A549 (cell line): ENCODE measurements at regions not wholly inside any gene's neighbourhood (a gene's known extent, or its start where the extent isn't known, plus 50 kb on each side); places are given as distances from the start of the nearest gene placed in this dataset.
"Not testable (repeated sequence)": the region's sequence is repeated elsewhere in the genome, so short reads cannot be mapped to it uniquely, and the experiment has no call there.

ENCODE experiments used
- ATAC-seq, 2 experiments: fragments of 200-7000 bp in 1 of 2; fragments of >200 bp in 1 of 2; cut with Nextera tagmentation in 1 of 2; cut with Tn5 transposase in 1 of 2; 3 replicates each; pipeline versions ENCODE4 v1.8.0 to v1.9.1; 2018 to 2020; ENCODE audit warnings: mild to moderate bottlenecking in 1 of 2, moderate library complexity in 1 of 2
- CTCF ChIA-PET: fragments of 300-600 bp; sonication (Branson Sonifier 250); formaldehyde crosslinking; extraction: SDS; loops from one replicate; lab custom pipeline; 2021; ENCODE audit warnings: antibody characterized with exemption, inconsistent platforms; lab: Yijun Ruan, JAX
- POLR2A ChIA-PET: fragments of 350-600 bp; formaldehyde crosslinking; extraction: SDS; loops from one replicate; lab custom pipeline; 2021; ENCODE audit warnings: antibody characterized with exemption, inconsistent platforms; lab: Yijun Ruan, JAX
- DNase-seq, 2 experiments: peaks; one replicate each; pipeline versions ENCODE4 v3.0.0 to v3.0.0-alpha.2; 2011 to 2016; ENCODE audit warnings: low read depth in 1 of 2, low spot score in 1 of 2
- FAIRE-seq: peaks from 2 replicates; lab custom pipeline; 2011; peaks lifted over from hg19 to GRCh38; lab: Jason Lieb, UNC
- H3K27ac ChIP-seq, 2 experiments: fragments of >200 bp; sonication (Bioruptor Twin); formaldehyde crosslinking; 3 replicates each; pipeline ENCODE4 v1.5.1; 2016 to 2017
- H3K4me1 ChIP-seq: fragments of >200 bp; sonication (Bioruptor Twin); formaldehyde crosslinking; 3 replicates; pipeline ENCODE4 v1.6.1; 2016
- H3K4me2 ChIP-seq: fragments of >200 bp; sonication (Bioruptor Twin); formaldehyde crosslinking; 3 replicates; pipeline ENCODE4 v1.6.1; 2016
- H3K4me3 ChIP-seq: fragments of >200 bp; sonication (Bioruptor Twin); formaldehyde crosslinking; 3 replicates; pipeline ENCODE4 v1.5.1; 2016
- H3K9me3 ChIP-seq: fragments of >200 bp; sonication (Bioruptor Twin); formaldehyde crosslinking; 3 replicates; pipeline ENCODE4 v1.6.1; 2016
- CEBPB ChIP-seq, 2 experiments: fragments of >200 bp in 1 of 2; sonication (Bioruptor Twin) in 1 of 2; formaldehyde crosslinking in 1 of 2; IDR thresholded peaks; 2 replicates each; pipeline ENCODE4 v1.6.1; 2012 to 2016
- EHF ChIP-seq: fragments of 250-450 bp; sonication (Bioruptor Pico); IDR thresholded peaks from 2 replicates; pipeline ENCODE4 v1.5.0; 2020; ENCODE audit warnings: mild to moderate bottlenecking
- HOXA7 ChIP-seq: fragments of 250-450 bp; sonication (Bioruptor Pico); IDR thresholded peaks from 2 replicates; pipeline ENCODE4 v1.5.0; 2020; ENCODE audit warnings: mild to moderate bottlenecking, moderate library complexity
- KDM5A ChIP-seq: fragments of 200-600 bp; sonication (generic); IDR thresholded peaks from 2 replicates; pipeline ENCODE4 v1.6.1; 2016; ENCODE audit warnings: antibody characterized with exemption, mild to moderate bottlenecking
- MAFK ChIP-seq: fragments of 450-650 bp; IDR thresholded peaks from 2 replicates; pipeline ENCODE4 v1.6.1; 2014; ENCODE audit not compliant: partially characterized antibody
- NFE2L2 ChIP-seq: fragments of 150-350 bp; conservative IDR thresholded peaks from 2 replicates; pipeline ENCODE4 v1.6.1; 2014; ENCODE audit warnings: low read length
- NR3C1 ChIP-seq: fragments of >200 bp; sonication (Bioruptor Twin); formaldehyde crosslinking; IDR thresholded peaks from 3 replicates; pipeline ENCODE4 v1.6.1; 2017
- PHF8 ChIP-seq: fragments of 200-600 bp; sonication (generic); IDR thresholded peaks from 2 replicates; pipeline ENCODE4 v1.6.1; 2016; ENCODE audit warnings: low read depth, mild to moderate bottlenecking, antibody characterized with exemption, moderate library complexity, borderline replicate concordance
- RARB ChIP-seq: fragments of 250-450 bp; sonication (Bioruptor Pico); IDR thresholded peaks from 2 replicates; pipeline ENCODE4 v1.8.0; 2021; ENCODE audit warnings: mild to moderate bottlenecking, moderate library complexity
- RNF2 ChIP-seq: fragments of 200-600 bp; sonication (generic); IDR thresholded peaks from 2 replicates; pipeline ENCODE4 v1.6.1; 2016; ENCODE audit warnings: low read depth, mild to moderate bottlenecking, antibody characterized with exemption, moderate library complexity, borderline replicate concordance
- SMC3 ChIP-seq: fragments of >200 bp; sonication (Bioruptor Twin); formaldehyde crosslinking; IDR thresholded peaks from 3 replicates; pipeline ENCODE4 v1.6.1; 2018; ENCODE audit warnings: inconsistent platforms
- ZNF302 ChIP-seq: fragments of 250-450 bp; sonication (Bioruptor Pico); IDR thresholded peaks from 2 replicates; pipeline ENCODE4 v1.9.0; 2021; ENCODE audit warnings: inconsistent platforms, mild to moderate bottlenecking, moderate library complexity
- WGBS: methylation state at CpG from one replicate; pipeline ENCODE4 v1.1.6; 2017; ENCODE audit errors: missing lambda C conversion rate; 5-methylcytosine and 5-hydroxymethylcytosine counted together
- TF ChIP-seq, protein P1 (sequence below): fragments of 250-450 bp; sonication (Bioruptor Pico); IDR thresholded peaks from 2 replicates; pipeline ENCODE4 v1.5.0; 2020; ENCODE audit warnings: low read depth, mild to moderate bottlenecking, moderate library complexity
- TF ChIP-seq, protein P2 (sequence below): IDR thresholded peaks from 2 replicates; pipeline ENCODE4 v1.6.1; 2012; ENCODE audit warnings: low read depth, borderline replicate concordance
- TF ChIP-seq, protein P3 (sequence below): fragments of >200 bp; sonication (Bioruptor Twin); formaldehyde crosslinking; IDR thresholded peaks from 3 replicates; pipeline ENCODE4 v1.5.1; 2016
- TF ChIP-seq, protein P4 (sequence below): IDR thresholded peaks from 2 replicates; pipeline ENCODE4 v1.6.1; 2012
- TF ChIP-seq, protein P5 (sequence below): fragments of 250-450 bp; sonication (Bioruptor Pico); IDR thresholded peaks from 2 replicates; pipeline ENCODE4 v1.5.0; 2021; ENCODE audit warnings: mild to moderate bottlenecking, moderate library complexity, borderline replicate concordance

DNA sequence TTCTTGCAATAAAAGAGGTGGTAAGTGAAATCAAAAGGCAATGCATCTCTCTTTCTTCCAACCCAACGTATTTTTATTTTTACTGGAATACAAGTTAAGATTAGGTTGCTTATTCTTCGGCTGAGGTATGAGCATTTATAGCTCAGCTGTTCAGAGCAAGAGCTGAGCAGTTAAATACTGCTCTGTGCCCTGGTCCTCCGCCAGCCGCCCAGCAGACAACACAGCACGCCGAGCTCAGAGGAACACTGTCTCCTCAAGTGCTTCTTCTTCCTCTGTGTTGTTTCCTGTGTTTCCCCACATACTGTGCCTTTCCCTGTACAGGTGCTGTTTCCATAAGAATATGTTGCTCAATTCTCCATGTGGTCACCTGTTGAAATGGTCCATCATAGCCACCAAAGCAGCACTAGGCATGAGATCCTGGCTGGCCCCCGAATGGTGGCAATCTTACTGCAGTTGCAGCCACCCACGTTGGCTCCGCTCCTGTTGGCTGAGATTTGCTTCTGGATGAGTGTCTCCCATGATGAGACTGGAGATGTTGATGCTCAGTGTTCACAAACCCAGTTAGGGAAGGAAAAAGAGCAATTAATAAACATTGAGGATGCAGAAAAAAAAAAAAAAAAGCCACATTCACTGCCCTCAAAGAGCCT, 515.3 kb downstream of the GRIN2A start:
- H3K4me2 ChIP-seq, result no peak overlapping the region
- no peak overlapping the region for H3K27ac ChIP-seq
- DNase-seq (no peak), FAIRE-seq (no peak), ATAC-seq (no peak)
- H3K9me3 ChIP-seq, result no peaks in the 10 kb centered on the region
- WGBS, result 27% methylated on average over 9 of the region's 9 CpGs
- CTCF ChIA-PET, result interaction anchor here (1.4 kb wide), 1 partner anchor 19 kb away, joined by 4 read pairs; no protein-coding TSS in a partner anchor
- POLR2A ChIA-PET, result no interaction called here
- no peak overlapping the region for H3K4me3 ChIP-seq
- H3K4me1 ChIP-seq, result no peaks in the 10 kb centered on the region
- TF ChIP-seq MAFK, result no peak
- TF ChIP-seq, protein P1, sequence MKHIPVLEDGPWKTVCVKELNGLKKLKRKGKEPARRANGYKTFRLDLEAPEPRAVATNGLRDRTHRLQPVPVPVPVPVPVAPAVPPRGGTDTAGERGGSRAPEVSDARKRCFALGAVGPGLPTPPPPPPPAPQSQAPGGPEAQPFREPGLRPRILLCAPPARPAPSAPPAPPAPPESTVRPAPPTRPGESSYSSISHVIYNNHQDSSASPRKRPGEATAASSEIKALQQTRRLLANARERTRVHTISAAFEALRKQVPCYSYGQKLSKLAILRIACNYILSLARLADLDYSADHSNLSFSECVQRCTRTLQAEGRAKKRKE (CRISPR knock-in tag), result no peak
- TF ChIP-seq SMC3, result no peak
- TF ChIP-seq, protein P2, sequence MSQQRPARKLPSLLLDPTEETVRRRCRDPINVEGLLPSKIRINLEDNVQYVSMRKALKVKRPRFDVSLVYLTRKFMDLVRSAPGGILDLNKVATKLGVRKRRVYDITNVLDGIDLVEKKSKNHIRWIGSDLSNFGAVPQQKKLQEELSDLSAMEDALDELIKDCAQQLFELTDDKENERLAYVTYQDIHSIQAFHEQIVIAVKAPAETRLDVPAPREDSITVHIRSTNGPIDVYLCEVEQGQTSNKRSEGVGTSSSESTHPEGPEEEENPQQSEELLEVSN, result no peak
- TF ChIP-seq, all 56 proteins: peak for 0

DNA sequence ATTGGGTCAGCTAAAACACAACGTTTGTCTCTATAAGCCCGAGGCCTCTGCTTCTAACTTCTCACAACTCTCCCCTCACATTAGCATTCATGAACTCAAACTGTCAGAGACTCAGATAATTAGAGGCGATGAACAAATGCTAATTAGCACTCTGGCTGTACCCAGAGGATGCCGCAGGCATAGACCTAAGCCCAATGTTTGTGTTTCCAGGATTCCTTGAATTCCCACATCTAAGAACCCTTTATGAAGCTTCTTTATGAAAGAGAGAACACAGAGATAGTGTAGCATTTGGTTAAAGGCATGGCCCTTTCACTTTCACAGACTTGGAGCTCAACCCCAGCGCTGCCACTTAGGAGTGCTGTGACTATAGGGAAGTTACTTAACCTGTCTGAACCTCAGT, 512.2 kb downstream of the GRIN2A start:
- Histone ChIP-seq H3K27ac (no peak overlapping the region), H3K9me3 (no peaks in the 10 kb centered on the region), H3K4me1 (no peaks in the 10 kb centered on the region), H3K4me3 (no peak overlapping the region), H3K4me2 (no peak overlapping the region)
- no peak for DNase-seq
- ATAC-seq, result no peak
- CTCF ChIA-PET, result interaction anchor here (1.1 to 1.8 kb wide), 2 partner anchors 9 to 22 kb away, joined by 5 to 6 read pairs; no protein-coding TSS in a partner anchor
- TF ChIP-seq ZNF302 (no peak), PHF8 (no peak), NR3C1 (no peak), RNF2 (no peak), CEBPB (IDR thresholded peaks at IDR 0.05) (no peak), HOXA7 (no peak), MAFK (no peak)
- TF ChIP-seq, protein P3, sequence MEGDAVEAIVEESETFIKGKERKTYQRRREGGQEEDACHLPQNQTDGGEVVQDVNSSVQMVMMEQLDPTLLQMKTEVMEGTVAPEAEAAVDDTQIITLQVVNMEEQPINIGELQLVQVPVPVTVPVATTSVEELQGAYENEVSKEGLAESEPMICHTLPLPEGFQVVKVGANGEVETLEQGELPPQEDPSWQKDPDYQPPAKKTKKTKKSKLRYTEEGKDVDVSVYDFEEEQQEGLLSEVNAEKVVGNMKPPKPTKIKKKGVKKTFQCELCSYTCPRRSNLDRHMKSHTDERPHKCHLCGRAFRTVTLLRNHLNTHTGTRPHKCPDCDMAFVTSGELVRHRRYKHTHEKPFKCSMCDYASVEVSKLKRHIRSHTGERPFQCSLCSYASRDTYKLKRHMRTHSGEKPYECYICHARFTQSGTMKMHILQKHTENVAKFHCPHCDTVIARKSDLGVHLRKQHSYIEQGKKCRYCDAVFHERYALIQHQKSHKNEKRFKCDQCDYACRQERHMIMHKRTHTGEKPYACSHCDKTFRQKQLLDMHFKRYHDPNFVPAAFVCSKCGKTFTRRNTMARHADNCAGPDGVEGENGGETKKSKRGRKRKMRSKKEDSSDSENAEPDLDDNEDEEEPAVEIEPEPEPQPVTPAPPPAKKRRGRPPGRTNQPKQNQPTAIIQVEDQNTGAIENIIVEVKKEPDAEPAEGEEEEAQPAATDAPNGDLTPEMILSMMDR, result no peak
- 4% methylated on average over 5 of the region's 5 CpGs for WGBS
- POLR2A ChIA-PET, result no interaction called here
- FAIRE-seq, result no peak

DNA sequence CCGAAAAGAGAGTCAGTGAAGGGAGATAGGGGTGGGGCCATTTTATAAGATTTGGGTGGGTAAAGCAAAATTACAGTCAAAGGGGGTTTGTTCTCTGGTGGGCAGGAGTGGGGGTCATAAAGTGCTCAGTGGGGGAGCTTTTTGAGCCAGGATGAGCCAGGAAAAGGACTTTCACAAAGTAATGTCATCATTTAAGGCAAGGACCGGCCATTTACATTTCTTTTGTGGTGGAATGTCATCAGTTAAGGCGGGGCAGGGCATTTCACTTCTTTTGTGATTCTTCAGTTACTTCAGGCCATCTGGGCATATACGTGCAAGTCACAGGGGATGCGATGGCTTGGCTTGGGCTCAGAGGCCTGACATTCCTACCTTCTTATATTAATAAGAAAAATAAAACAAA, 511.6 kb downstream of the GRIN2A start:
- H3K4me1 ChIP-seq, CTCF ChIA-PET, ATAC-seq, H3K4me3 ChIP-seq, H3K9me3 ChIP-seq, DNase-seq, H3K27ac ChIP-seq, POLR2A ChIA-PET, FAIRE-seq, H3K4me2 ChIP-seq: not testable (repeated sequence)
- WGBS, result 10% methylated on average over 5 of the region's 5 CpGs

DNA sequence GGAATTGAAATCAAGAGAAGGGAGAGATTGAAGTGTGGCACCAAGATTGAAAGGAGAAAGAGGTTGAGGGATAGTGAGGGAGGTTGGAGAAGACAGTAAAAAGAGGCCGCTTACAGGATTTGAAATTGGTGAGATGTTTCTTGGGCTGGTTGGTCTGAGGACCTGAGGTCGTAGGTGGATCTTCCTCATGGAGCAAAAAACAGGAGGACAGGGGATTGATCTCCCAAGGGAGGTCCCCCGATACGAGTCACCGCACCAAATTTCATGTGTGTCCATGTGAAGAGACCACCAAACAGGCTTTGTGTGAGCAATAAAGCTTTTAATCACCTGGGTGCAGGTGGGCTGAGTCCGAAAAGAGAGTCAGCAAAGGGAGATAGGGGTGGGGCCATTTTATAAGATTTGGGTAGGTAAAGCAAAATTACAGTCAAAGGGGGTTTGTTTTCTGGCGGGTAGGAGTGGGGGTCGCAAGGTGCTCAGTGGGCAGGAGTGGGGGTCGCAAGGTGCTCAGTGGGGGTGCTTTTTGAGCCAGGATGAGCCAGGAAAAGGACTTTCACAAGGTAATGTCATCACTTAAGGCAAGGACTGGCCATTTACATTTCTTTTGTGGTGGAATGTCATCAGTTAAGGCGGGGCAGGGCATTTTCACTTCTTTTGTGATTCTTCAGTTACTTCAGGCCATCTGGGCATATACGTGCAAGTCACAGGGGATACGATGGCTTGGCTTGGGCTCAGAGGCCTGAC, 505.5 kb downstream of the GRIN2A start:
- H3K4me2 ChIP-seq, H3K4me1 ChIP-seq, DNase-seq, POLR2A ChIA-PET, FAIRE-seq, ATAC-seq, H3K4me3 ChIP-seq, CTCF ChIA-PET, H3K27ac ChIP-seq, H3K9me3 ChIP-seq: not testable (repeated sequence)
- WGBS, result 17% methylated on average over 12 of the region's 12 CpGs

DNA sequence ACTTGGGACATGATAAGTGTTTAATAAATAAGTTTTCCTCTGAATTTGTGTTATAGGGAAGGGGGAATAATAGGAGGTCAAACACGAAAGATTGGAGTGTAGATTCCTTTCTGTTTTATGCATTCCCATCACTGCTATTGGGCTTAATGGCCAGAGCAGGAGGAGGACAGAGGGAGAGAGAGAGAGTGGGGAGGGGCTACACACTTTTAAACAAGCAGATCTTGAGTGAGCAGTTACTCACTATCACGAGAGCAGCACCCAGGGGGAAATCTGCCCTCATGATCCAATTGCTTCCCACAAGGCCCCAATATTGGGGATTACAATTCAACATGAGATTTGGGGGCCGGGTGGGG, 505.0 kb downstream of the GRIN2A start:
- Histone ChIP-seq H3K4me2 (no peak overlapping the region), H3K9me3 (no peaks in the 10 kb centered on the region), H3K4me1 (no peaks in the 10 kb centered on the region), H3K27ac (no peak overlapping the region), H3K4me3 (no peak overlapping the region)
- DNase-seq, result no peak
- no peak for ATAC-seq
- TF ChIP-seq, protein P4, sequence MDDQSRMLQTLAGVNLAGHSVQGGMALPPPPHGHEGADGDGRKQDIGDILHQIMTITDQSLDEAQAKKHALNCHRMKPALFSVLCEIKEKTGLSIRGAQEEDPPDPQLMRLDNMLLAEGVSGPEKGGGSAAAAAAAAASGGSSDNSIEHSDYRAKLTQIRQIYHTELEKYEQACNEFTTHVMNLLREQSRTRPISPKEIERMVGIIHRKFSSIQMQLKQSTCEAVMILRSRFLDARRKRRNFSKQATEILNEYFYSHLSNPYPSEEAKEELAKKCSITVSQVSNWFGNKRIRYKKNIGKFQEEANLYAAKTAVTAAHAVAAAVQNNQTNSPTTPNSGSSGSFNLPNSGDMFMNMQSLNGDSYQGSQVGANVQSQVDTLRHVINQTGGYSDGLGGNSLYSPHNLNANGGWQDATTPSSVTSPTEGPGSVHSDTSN, result no peak
- TF ChIP-seq EHF (CRISPR knock-in tag), result no peak
- no peak for TF ChIP-seq ZNF302
- TF ChIP-seq KDM5A, result no peak
- TF ChIP-seq, protein P5, sequence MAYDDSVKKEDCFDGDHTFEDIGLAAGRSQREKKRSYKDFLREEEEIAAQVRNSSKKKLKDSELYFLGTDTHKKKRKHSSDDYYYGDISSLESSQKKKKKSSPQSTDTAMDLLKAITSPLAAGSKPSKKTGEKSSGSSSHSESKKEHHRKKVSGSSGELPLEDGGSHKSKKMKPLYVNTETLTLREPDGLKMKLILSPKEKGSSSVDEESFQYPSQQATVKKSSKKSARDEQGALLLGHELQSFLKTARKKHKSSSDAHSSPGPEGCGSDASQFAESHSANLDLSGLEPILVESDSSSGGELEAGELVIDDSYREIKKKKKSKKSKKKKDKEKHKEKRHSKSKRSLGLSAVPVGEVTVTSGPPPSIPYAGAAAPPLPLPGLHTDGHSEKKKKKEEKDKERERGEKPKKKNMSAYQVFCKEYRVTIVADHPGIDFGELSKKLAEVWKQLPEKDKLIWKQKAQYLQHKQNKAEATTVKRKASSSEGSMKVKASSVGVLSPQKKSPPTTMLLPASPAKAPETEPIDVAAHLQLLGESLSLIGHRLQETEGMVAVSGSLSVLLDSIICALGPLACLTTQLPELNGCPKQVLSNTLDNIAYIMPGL (CRISPR knock-in tag), result no peak
- no peak for TF ChIP-seq RARB (CRISPR knock-in tag)
- TF ChIP-seq NFE2L2, result no peak
- POLR2A ChIA-PET, result no interaction called here
- 0% methylated on average over 2 of the region's 3 CpGs for WGBS
- FAIRE-seq, result no peak
- CTCF ChIA-PET, result no interaction called here
